ENCODE measurements at regions not wholly inside any gene's neighbourhood (a gene's known extent, or its start where the extent isn't known, plus 50 kb on each side); places are given as distances from the start of the nearest gene placed in this dataset.

DNA sequence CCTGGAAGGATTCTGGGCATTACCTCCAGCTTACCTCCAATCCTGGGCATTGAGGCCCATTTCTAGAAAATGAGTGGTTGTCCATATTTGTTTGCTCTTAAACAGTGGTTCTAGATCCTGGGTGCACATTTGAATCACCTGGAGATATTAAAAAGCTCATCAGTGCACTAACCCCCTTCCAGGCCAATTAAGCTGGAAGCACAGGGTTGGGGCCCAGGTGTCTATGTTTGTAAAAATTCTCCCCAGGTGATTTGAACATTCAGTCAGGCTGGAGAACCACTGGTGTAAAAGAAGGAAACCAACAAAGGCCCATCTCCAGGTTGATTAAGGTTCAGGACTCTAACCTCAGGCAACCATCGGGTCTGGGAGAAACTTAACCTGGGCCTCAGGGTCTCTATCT lies 102.6 kb upstream of the NANOS1 start:
- TF ChIP-seq POLR2AphosphoS5 (IDR thresholded peaks at IDR 0.05; ENCODE audit: low read depth, low read length): no peak
- TF ChIP-seq TAF1 (IDR thresholded peaks at IDR 0.05; ENCODE audit: low read depth, low read length): no peak
- no peak for TF ChIP-seq POLR2A (IDR thresholded peaks at IDR 0.05; ENCODE audit: low read depth, low read length)
